K562 (cell line): ENCODE measurements at regions not wholly inside any gene's neighbourhood (a gene's known extent, or its start where the extent isn't known, plus 50 kb on each side); places are given as distances from the start of the nearest gene placed in this dataset.

Experiments used
- CTCF ChIP-seq, 3 experiments: IDR thresholded peaks in 2 of 3; conservative IDR thresholded peaks in 1 of 3; 2 replicates each; pipeline ENCODE4 v1.5.1; 2011 to 2012; ENCODE audit warnings: low read length in 3 of 3, mild to moderate bottlenecking in 3 of 3, control low read depth in 2 of 3, improper control_type of control experiment in 1 of 3, inconsistent platforms in 1 of 3, low read depth in 1 of 3, mixed read lengths in 1 of 3, moderate library complexity in 1 of 3; ENCODE audit not compliant: insufficient read depth in 2 of 3
- ELK1 ChIP-seq: sonication (generic); formaldehyde crosslinking; IDR thresholded peaks from 2 replicates; pipeline ENCODE4 v1.8.1; 2022; ENCODE audit warnings: missing genetic modification reagents
- ESRRA ChIP-seq: fragments of 450-650 bp; IDR thresholded peaks from 2 replicates; pipeline ENCODE4 v1.6.1; 2014; ENCODE audit warnings: low read depth, mild to moderate bottlenecking, moderate library complexity, borderline replicate concordance
- KDM5B ChIP-seq: fragments of 200-600 bp; sonication (generic); IDR thresholded peaks from 2 replicates; pipeline ENCODE4 v1.6.1; 2012; ENCODE audit warnings: low read depth, mild to moderate bottlenecking, moderate library complexity, low read length, control low read depth, inconsistent platforms; ENCODE audit not compliant: insufficient replicate concordance
- NCOA2 ChIP-seq, 2 experiments: fragments of 450-650 bp; IDR thresholded peaks; 2 replicates each; pipeline ENCODE4 v1.6.1; 2018; ENCODE audit warnings: mild to moderate bottlenecking in 2 of 2, moderate library complexity in 1 of 2; ENCODE audit not compliant: partially characterized antibody in 2 of 2
- NRF1 ChIP-seq, 2 experiments: fragments of 450-650 bp; IDR thresholded peaks in 1 of 2; conservative IDR thresholded peaks in 1 of 2; 2 replicates each; pipeline ENCODE4 v1.6.1; 2014; ENCODE audit warnings: mild to moderate bottlenecking in 2 of 2
- PCBP2 ChIP-seq: fragments of 200-400 bp; formaldehyde crosslinking; IDR thresholded peaks from 2 replicates; pipeline ENCODE4 v1.6.1; 2018; ENCODE audit warnings: low read length, low read depth, mild to moderate bottlenecking, moderate library complexity; ENCODE audit not compliant: poor library complexity, severe bottlenecking
- POLR2A ChIP-seq: fragments of 450-650 bp; conservative IDR thresholded peaks from 2 replicates; pipeline ENCODE4 v1.6.1; 2016
- SP1 ChIP-seq: sonication (generic); formaldehyde crosslinking; IDR thresholded peaks from 2 replicates; pipeline ENCODE4 v1.8.1; 2022; ENCODE audit warnings: mild to moderate bottlenecking, missing genetic modification reagents
- ZNF512 ChIP-seq: IDR thresholded peaks from 2 replicates; pipeline ENCODE4 v1.6.1; 2016; ENCODE audit warnings: missing genetic modification characterization, missing compliant biosample characterization
- ZNF644 ChIP-seq: fragments of 200-800 bp; sonication (Bioruptor generic); IDR thresholded peaks from 2 replicates; pipeline ENCODE4 v1.6.1; 2016; ENCODE audit warnings: low read depth, missing genetic modification characterization, missing compliant biosample characterization

GRCh38 chr5:116739571-116739970 is 164.9 kb upstream of the SEMA6A start:
- TF ChIP-seq CTCF (IDR thresholded peaks at IDR 0.05 in 2 of 3, conservative IDR thresholded peaks at IDR 0.05 in 1 of 3; ENCODE audit: insufficient read depth in 2 of 3, low read depth in 1 of 3, low read length in 3 of 3), result no peak
- no peak for TF ChIP-seq PCBP2
- no peak for TF ChIP-seq POLR2A
- TF ChIP-seq NRF1 (conservative IDR thresholded peaks at IDR 0.05 in 1 of 2, IDR thresholded peaks at IDR 0.05 in 1 of 2), result no peak
- TF ChIP-seq ESRRA, result no peak
- TF ChIP-seq ZNF512 (tag), result no peak
- no peak for TF ChIP-seq ZNF644 (tag)
- TF ChIP-seq SP1, result no peak
- TF ChIP-seq KDM5B, result no peak
- no peak for TF ChIP-seq NCOA2 (IDR thresholded peaks at IDR 0.05; ENCODE audit: partially characterized antibody in 2 of 2)
- no peak for TF ChIP-seq ELK1
